Retina (tissue), 1 donor: ENCODE measurements at regions not wholly inside any gene's neighbourhood (a gene's known extent, or its start where the extent isn't known, plus 50 kb on each side); places are given as distances from the start of the nearest gene placed in this dataset.
"Not testable (repeated sequence)": the region's sequence is repeated elsewhere in the genome, so short reads cannot be mapped to it uniquely, and the experiment has no call there.

ENCODE experiments used
- DNase-seq: peaks from one replicate; pipeline ENCODE4 v3.0.0-alpha.2; 2016

- DNase-seq = no peak
Observed at GRCh38 chr2:225236769-225237323, 162.7 kb upstream of the NYAP2 start.

GRCh38 chr2:225233234-225233633 lies 166.3 kb upstream of the NYAP2 start:
- DNase-seq = no peak

GRCh38 chr2:225231900-225232299 lies 167.6 kb upstream of the NYAP2 start:
- DNase-seq = peak; percentile 28

GRCh38 chr2:225229346-225229745 lies 170.2 kb upstream of the NYAP2 start:
- not testable (repeated sequence) for DNase-seq

- no peak for DNase-seq
Observed at GRCh38 chr2:225226441-225226840, 173.1 kb upstream of the NYAP2 start.

GRCh38 chr2:225223301-225223700 lies 176.2 kb upstream of the NYAP2 start:
- no peak for DNase-seq

- no peak for DNase-seq
Observed at GRCh38 chr2:225207471-225207870, 165.2 kb upstream of the DOCK10 start.

- no peak for DNase-seq
Observed at GRCh38 chr2:225207043-225207442, 164.8 kb upstream of the DOCK10 start.

- DNase-seq = no peak
Observed at GRCh38 chr2:225196579-225196978, 154.3 kb upstream of the DOCK10 start.

- no peak for DNase-seq
Observed at GRCh38 chr2:225192869-225193268, 150.6 kb upstream of the DOCK10 start.

GRCh38 chr2:225190987-225191386 lies 148.7 kb upstream of the DOCK10 start:
- no peak for DNase-seq

- DNase-seq = no peak
Observed at GRCh38 chr2:225184948-225185347, 142.7 kb upstream of the DOCK10 start.

- peak; percentile 28 for DNase-seq
Observed at GRCh38 chr2:225182126-225182525, 139.9 kb upstream of the DOCK10 start.

GRCh38 chr2:225177098-225177497 lies 134.8 kb upstream of the DOCK10 start:
- no peak for DNase-seq

- DNase-seq = peak; percentile 66
Observed at GRCh38 chr2:225173909-225174308, 131.6 kb upstream of the DOCK10 start.

GRCh38 chr2:225171350-225171749 lies 129.1 kb upstream of the DOCK10 start:
- DNase-seq = no peak

GRCh38 chr2:225170162-225170561 lies 127.9 kb upstream of the DOCK10 start:
- no peak for DNase-seq

GRCh38 chr2:225169396-225169795 lies 127.1 kb upstream of the DOCK10 start:
- DNase-seq = no peak

GRCh38 chr2:225165052-225165451 lies 122.8 kb upstream of the DOCK10 start:
- no peak for DNase-seq

GRCh38 chr2:225164401-225165050 lies 122.3 kb upstream of the DOCK10 start:
- DNase-seq = no peak

GRCh38 chr2:225158360-225158759 lies 116.1 kb upstream of the DOCK10 start:
- no peak for DNase-seq

- DNase-seq = no peak
Observed at GRCh38 chr2:225156853-225157451, 114.7 kb upstream of the DOCK10 start.

- DNase-seq = no peak
Observed at GRCh38 chr2:225140723-225141122, 98.5 kb upstream of the DOCK10 start.

GRCh38 chr2:225137971-225138370 lies 95.7 kb upstream of the DOCK10 start:
- DNase-seq = no peak

GRCh38 chr2:225136552-225136951 lies 94.3 kb upstream of the DOCK10 start:
- DNase-seq = no peak
